ENCODE measurements at regions not wholly inside any gene's neighbourhood (a gene's known extent, or its start where the extent isn't known, plus 50 kb on each side); places are given as distances from the start of the nearest gene placed in this dataset.

DNA sequence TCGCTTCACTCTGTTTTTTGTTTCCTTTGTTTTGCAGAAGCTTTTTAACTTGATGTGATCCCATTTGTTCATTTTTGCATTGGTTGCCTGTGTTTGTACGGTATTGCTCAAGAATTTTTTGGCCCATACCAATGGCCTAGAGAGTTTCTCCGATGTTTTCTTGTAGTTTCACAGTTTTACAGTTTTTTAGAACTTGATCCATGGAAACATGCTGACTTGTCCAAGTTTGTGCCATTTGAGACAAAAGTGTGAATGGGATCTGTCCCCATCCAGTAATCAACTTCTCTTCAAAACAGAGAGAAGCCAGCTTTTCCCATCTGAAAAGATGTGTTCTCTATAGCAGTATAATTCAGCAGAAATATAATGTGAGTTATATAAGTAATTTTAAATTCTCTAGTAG lies 266.5 kb upstream of the LRTM1 start:
- TF ChIP-seq, protein P1, sequence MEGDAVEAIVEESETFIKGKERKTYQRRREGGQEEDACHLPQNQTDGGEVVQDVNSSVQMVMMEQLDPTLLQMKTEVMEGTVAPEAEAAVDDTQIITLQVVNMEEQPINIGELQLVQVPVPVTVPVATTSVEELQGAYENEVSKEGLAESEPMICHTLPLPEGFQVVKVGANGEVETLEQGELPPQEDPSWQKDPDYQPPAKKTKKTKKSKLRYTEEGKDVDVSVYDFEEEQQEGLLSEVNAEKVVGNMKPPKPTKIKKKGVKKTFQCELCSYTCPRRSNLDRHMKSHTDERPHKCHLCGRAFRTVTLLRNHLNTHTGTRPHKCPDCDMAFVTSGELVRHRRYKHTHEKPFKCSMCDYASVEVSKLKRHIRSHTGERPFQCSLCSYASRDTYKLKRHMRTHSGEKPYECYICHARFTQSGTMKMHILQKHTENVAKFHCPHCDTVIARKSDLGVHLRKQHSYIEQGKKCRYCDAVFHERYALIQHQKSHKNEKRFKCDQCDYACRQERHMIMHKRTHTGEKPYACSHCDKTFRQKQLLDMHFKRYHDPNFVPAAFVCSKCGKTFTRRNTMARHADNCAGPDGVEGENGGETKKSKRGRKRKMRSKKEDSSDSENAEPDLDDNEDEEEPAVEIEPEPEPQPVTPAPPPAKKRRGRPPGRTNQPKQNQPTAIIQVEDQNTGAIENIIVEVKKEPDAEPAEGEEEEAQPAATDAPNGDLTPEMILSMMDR (IDR thresholded peaks at IDR 0.05 in 2 of 3, conservative IDR thresholded peaks at IDR 0.05 in 1 of 3; ENCODE audit: insufficient read depth in 2 of 3, low read depth in 1 of 3, low read length in 3 of 3): no peak
- TF ChIP-seq EZH2 (IDR thresholded peaks at IDR 0.05; ENCODE audit: borderline replicate concordance, low read depth, low read length) (no peak), ZNF274 (IDR thresholded peaks at IDR 0.05; ENCODE audit: borderline replicate concordance, low read depth, low read length) (no peak), POLR2AphosphoS5 (IDR thresholded peaks at IDR 0.05; ENCODE audit: control insufficient read depth, insufficient read depth, low read depth, low read length) (no peak)
- TF ChIP-seq, protein P2, sequence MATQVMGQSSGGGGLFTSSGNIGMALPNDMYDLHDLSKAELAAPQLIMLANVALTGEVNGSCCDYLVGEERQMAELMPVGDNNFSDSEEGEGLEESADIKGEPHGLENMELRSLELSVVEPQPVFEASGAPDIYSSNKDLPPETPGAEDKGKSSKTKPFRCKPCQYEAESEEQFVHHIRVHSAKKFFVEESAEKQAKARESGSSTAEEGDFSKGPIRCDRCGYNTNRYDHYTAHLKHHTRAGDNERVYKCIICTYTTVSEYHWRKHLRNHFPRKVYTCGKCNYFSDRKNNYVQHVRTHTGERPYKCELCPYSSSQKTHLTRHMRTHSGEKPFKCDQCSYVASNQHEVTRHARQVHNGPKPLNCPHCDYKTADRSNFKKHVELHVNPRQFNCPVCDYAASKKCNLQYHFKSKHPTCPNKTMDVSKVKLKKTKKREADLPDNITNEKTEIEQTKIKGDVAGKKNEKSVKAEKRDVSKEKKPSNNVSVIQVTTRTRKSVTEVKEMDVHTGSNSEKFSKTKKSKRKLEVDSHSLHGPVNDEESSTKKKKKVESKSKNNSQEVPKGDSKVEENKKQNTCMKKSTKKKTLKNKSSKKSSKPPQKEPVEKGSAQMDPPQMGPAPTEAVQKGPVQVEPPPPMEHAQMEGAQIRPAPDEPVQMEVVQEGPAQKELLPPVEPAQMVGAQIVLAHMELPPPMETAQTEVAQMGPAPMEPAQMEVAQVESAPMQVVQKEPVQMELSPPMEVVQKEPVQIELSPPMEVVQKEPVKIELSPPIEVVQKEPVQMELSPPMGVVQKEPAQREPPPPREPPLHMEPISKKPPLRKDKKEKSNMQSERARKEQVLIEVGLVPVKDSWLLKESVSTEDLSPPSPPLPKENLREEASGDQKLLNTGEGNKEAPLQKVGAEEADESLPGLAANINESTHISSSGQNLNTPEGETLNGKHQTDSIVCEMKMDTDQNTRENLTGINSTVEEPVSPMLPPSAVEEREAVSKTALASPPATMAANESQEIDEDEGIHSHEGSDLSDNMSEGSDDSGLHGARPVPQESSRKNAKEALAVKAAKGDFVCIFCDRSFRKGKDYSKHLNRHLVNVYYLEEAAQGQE (IDR thresholded peaks at IDR 0.05; ENCODE audit: borderline replicate concordance): no peak
- TF ChIP-seq, protein P2 (CRISPR knock-in tag; IDR thresholded peaks at IDR 0.05; ENCODE audit: low read depth): no peak
